HG02610 (cell line): ENCODE measurements at regions not wholly inside any gene's neighbourhood (a gene's known extent, or its start where the extent isn't known, plus 50 kb on each side); places are given as distances from the start of the nearest gene placed in this dataset.
"Not testable (repeated sequence)": the region's sequence is repeated elsewhere in the genome, so short reads cannot be mapped to it uniquely, and the experiment has no call there.

ENCODE experiments used
- ATAC-seq: cut with Tn5 transposase; IDR thresholded peaks from one replicate; pipeline ENCODE4 v1.9.1; 2021; ENCODE audit warnings: mild to moderate bottlenecking, moderate library complexity; ENCODE audit not compliant: unreplicated experiment

DNA sequence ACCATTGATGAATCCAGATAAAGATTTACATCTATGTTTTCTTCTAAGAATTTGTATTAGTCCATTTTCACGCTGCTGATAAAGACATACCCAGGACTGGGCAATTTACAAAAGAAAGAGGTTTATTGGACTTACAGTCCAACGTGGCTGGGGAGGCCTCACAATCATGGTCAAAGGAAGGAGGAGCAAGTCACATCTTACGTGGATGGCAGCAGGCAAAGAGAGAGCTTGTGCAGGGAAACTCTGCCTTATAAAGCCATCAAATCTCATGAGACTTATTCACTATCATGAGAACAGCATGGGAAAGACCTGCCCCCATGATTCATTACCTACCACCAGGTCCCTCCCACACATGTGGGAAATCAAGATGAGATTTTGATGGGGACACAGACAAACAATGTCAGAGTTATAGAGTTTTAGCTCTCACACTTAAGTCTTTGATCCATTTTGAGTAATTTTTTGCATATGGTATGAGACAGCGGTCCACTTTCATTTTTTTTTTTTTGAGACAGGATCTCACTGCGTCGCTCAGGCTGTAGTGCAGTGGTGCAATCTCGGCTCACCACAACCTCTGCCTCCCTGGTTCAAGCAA, 53.5 kb upstream of the JADE2 start:
- not testable (repeated sequence) for ATAC-seq

DNA sequence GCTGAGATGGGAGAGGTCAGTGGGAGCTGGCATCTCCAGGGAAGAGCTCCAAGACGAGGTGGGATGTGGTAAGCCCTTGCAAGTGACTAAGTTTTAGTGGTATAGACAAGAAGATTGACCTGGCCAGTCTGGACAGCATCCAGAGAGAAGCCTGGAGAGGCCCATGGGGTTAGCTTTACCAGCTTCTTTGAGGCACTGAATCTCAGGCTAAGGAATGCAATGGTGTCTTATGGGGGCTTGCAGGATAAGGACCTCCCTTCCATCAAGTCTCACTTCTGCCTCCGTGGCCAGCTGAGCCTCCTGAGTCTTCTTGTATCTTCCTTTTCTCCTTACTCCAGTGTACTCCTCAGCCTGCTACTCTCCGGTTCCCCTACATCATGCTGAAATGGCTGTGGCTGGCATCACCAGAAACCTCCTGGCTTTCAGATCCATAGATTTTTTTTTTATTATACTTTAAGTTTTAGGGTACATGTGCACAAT, 56.5 kb upstream of the JADE2 start:
- ATAC-seq, result no peak

GRCh38 chr5:134467231-134467630, 55.5 kb upstream of the CDKN2AIPNL start:
- ATAC-seq, result no peak

- peak; percentile 43 for ATAC-seq
Observed at GRCh38 chr5:134466241-134467069, 54.8 kb upstream of the CDKN2AIPNL start.

DNA sequence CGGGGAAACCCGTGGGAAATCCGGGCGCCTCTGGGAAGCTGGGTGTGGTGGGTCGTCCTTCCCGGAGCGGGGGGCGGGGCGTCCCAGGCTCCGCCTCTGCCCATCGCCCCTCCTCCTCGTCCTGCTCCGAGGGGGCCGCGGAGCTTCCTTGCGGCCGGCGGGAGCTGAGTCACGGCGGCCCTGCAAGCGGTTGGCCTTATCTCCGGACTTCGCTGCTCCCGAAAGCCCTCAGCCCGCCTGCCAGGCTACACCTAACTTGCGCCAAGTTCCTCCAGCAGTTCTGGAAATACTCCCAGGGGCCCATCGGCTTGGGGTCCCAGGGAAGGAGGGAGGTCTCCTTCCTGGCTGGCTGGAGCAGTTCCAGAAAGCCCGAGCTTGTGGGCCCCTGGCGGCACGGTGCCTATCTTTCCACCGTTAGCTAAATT, 54.1 kb upstream of the CDKN2AIPNL start:
- peak; percentile 75 for ATAC-seq

DNA sequence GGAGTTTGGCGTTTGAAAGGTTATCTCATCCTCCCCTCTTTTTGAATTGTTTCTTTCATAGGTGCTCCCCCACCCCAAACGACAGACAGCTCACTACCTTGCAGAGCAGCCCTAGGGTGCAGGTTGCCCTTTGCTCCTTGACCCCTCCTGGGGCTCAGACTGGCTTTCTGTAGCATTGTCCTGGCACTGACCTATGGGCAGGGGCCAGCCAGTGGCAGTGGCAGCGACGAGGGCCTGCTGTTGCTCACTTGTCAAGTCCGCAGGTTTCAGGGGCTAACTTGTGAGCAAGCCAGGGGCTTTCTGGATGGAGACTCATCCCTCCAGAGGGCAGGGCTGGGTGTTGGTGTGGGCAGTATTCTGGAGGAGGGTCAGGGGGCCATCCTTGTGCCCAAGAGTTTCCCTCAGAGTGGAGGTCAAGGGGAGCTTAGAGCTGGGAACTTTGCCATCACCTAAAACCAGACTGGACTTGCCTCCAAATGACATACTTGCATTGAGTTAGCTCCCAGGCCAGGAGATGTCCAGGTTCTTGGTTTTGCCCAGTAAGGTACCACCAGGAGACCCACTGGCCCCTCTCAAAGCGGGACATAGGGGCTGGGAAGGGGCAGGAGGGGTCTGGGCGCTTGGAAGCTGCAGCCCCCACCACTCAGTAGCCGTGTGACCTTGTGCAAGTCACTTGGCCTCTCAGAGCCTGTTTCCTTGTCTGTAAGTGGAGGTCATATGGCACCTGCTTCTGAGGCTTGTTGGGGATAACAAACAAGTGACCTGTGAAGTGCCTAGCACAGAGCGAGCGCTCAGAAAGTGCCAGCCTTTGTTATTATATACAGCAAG, 53.5 kb upstream of the CDKN2AIPNL start:
- no peak for ATAC-seq

GRCh38 chr5:134463991-134464760, 52.5 kb upstream of the CDKN2AIPNL start:
- ATAC-seq, result no peak

DNA sequence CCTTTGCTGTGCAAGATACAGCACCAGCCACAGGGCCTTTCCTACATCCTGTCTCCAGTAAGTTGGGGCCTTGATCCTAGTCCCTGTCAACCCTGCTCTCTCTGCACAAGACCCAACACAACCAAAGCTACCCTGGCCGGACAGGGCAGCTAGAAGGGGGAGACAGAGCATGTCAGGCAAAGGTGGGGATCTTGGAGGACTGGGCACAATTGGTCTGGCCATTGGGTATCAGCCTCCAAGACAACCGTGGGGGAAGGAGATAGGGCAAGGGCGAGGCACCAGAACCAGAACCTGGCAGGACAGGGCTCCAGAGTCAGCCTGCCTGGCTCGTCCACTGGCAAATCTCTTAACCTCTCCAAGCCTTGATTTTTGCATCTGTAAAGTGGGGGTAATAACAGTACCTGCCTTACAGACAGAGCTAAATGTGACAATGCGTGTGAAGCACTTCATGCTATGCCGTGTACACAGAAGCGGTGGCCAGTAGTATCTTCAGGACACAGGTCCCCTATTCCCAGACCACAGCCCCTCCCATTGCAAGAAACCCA, 51.6 kb upstream of the CDKN2AIPNL start:
- ATAC-seq, result no peak

GRCh38 chr5:134462761-134463160, 51.1 kb upstream of the CDKN2AIPNL start:
- no peak for ATAC-seq

GRCh38 chr5:134462047-134462575, 50.4 kb upstream of the CDKN2AIPNL start:
- no peak for ATAC-seq
